Ascending aorta (tissue), 2 donors: ENCODE measurements at regions not wholly inside any gene's neighbourhood (a gene's known extent, or its start where the extent isn't known, plus 50 kb on each side); places are given as distances from the start of the nearest gene placed in this dataset.

Source experiments
- DNase-seq, 2 donors: peaks; one replicate each; pipeline ENCODE4 v3.0.0-alpha.2; 2019; ENCODE audit warnings: low spot score in 2 of 2
- H3K27ac ChIP-seq, 2 donors: fragments of 200-600 bp; sonication (generic); one replicate each; pipeline ENCODE4 v1.5.1; 2016 to 2017; ENCODE audit warnings: mild to moderate bottlenecking in 1 of 2
- H3K27me3 ChIP-seq: fragments of 200-600 bp; sonication (generic); one replicate; pipeline ENCODE4 v1.5.1; 2017
- H3K36me3 ChIP-seq, 2 donors: fragments of 200-600 bp; sonication (generic); one replicate each; pipeline ENCODE4 v1.5.1; 2016
- H3K4me1 ChIP-seq, 2 donors: fragments of 200-600 bp; sonication (generic); one replicate each; pipeline ENCODE4 v1.5.1; 2016 to 2017; ENCODE audit warnings: mild to moderate bottlenecking in 1 of 2
- H3K4me3 ChIP-seq, 2 donors: fragments of 200-600 bp; sonication (generic); one replicate each; pipeline ENCODE4 v1.5.1; 2016 to 2017; ENCODE audit warnings: mild to moderate bottlenecking in 1 of 2
- H3K9me3 ChIP-seq, 2 donors: fragments of 200-600 bp; sonication (generic); one replicate each; pipeline ENCODE4 v1.5.1; 2016
- CTCF ChIP-seq, 3 experiments: fragments of 200-600 bp in 2 of 3; fragments of 450-650 bp in 1 of 3; sonication (generic) in 2 of 3; IDR thresholded peaks; one replicate each; pipeline ENCODE4 v1.5.1; 2016 to 2019; ENCODE audit warnings: antibody characterized with exemption in 3 of 3, mild to moderate bottlenecking in 1 of 3, moderate library complexity in 1 of 3
- intact Hi-C: fragments of 100-400 bp; cut with DNase I; formaldehyde crosslinking; loops from one replicate; pipeline ENCODE4 v1.15.1; 2023

GRCh38 chr7:9785211-9785610, 1188.5 kb upstream of the PHF14 start:
- no peaks in the 10 kb centered on the region for H3K4me1 ChIP-seq
- H3K27ac ChIP-seq, result no peak overlapping the region
- DNase-seq, result no peak
- no peak overlapping the region for H3K4me3 ChIP-seq
- intact Hi-C loops, result no loop called here
- H3K27me3 ChIP-seq, result no peaks in the 10 kb centered on the region
- no peaks in the 10 kb centered on the region for H3K36me3 ChIP-seq
- no peak for TF ChIP-seq CTCF (IDR thresholded peaks at IDR 0.05)
- H3K9me3 ChIP-seq, result no peaks in the 10 kb centered on the region

GRCh38 chr7:9796241-9796640, 1177.4 kb upstream of the PHF14 start:
- no peaks in the 10 kb centered on the region for H3K9me3 ChIP-seq
- intact Hi-C loops, result no loop called here
- no peaks in the 10 kb centered on the region for H3K36me3 ChIP-seq
- H3K4me1 ChIP-seq, result no peaks in the 10 kb centered on the region
- DNase-seq, result no peak
- no peak overlapping the region for H3K4me3 ChIP-seq
- no peak overlapping the region for H3K27ac ChIP-seq
- H3K27me3 ChIP-seq, result no peaks in the 10 kb centered on the region
- TF ChIP-seq CTCF (IDR thresholded peaks at IDR 0.05), result no peak

- H3K27me3 ChIP-seq, result no peaks in the 10 kb centered on the region
- no peaks in the 10 kb centered on the region for H3K4me1 ChIP-seq
- intact Hi-C loops, result no loop called here
- H3K36me3 ChIP-seq, result no peaks in the 10 kb centered on the region
- no peak overlapping the region for H3K27ac ChIP-seq
- H3K9me3 ChIP-seq, result no peaks in the 10 kb centered on the region
- DNase-seq, result no peak
- no peak overlapping the region for H3K4me3 ChIP-seq
- TF ChIP-seq CTCF (IDR thresholded peaks at IDR 0.05), result no peak
Measured at GRCh38 chr7:9822458-9823290, 1151.0 kb upstream of the PHF14 start.

- H3K27me3 ChIP-seq, result no peaks in the 10 kb centered on the region
- intact Hi-C loops, result no loop called here
- no peaks in the 10 kb centered on the region for H3K9me3 ChIP-seq
- H3K4me1 ChIP-seq, result no peaks in the 10 kb centered on the region
- H3K4me3 ChIP-seq, result no peak overlapping the region
- TF ChIP-seq CTCF (IDR thresholded peaks at IDR 0.05), result no peak
- no peak for DNase-seq
- no peaks in the 10 kb centered on the region for H3K36me3 ChIP-seq
- H3K27ac ChIP-seq, result no peak overlapping the region
Measured at GRCh38 chr7:9835199-9835598, 1138.5 kb upstream of the PHF14 start.

GRCh38 chr7:9836671-9837070, 1137.0 kb upstream of the PHF14 start:
- TF ChIP-seq CTCF (IDR thresholded peaks at IDR 0.05), result no peak
- Histone ChIP-seq H3K4me1 (no peaks in the 10 kb centered on the region), H3K27ac (no peak overlapping the region), H3K4me3 (no peak overlapping the region), H3K36me3 (no peaks in the 10 kb centered on the region), H3K9me3 (no peaks in the 10 kb centered on the region), H3K27me3 (no peaks in the 10 kb centered on the region)
- intact Hi-C loops, result no loop called here
- no peak for DNase-seq
